NT2/D1 (cell line): ENCODE measurements at regions not wholly inside any gene's neighbourhood (a gene's known extent, or its start where the extent isn't known, plus 50 kb on each side); places are given as distances from the start of the nearest gene placed in this dataset.

Experiments used
- DNase-seq: peaks from one replicate; pipeline ENCODE4 v3.0.0-alpha.2; 2011; ENCODE audit warnings: low read depth, low spot score
- H3K27me3 ChIP-seq: 2 replicates; pipeline ENCODE4 v1.6.0; 2011; ENCODE audit warnings: mild to moderate bottlenecking; ENCODE audit not compliant: insufficient read length, insufficient read depth
- H3K36me3 ChIP-seq: 2 replicates; pipeline ENCODE4 v1.6.1; 2011; ENCODE audit warnings: mild to moderate bottlenecking, low read length, mixed read lengths; ENCODE audit not compliant: insufficient read depth, insufficient read length
- H3K4me1 ChIP-seq: 2 replicates; pipeline ENCODE4 v1.5.1; 2011; ENCODE audit not compliant: insufficient read depth, insufficient read length
- H3K4me3 ChIP-seq: 2 replicates; pipeline ENCODE4 v1.5.1; 2011; ENCODE audit warnings: low read depth; ENCODE audit not compliant: insufficient read length
- H3K9ac ChIP-seq: 2 replicates; pipeline ENCODE4 v1.6.0; 2011; ENCODE audit warnings: low read depth; ENCODE audit not compliant: insufficient read length
- H3K9me3 ChIP-seq: 2 replicates; pipeline ENCODE4 v1.5.1; 2011; ENCODE audit warnings: mild to moderate bottlenecking, low read length; ENCODE audit not compliant: insufficient read depth
- SUZ12 ChIP-seq: IDR thresholded peaks from 2 replicates; pipeline ENCODE4 v1.6.1; 2011; ENCODE audit not compliant: insufficient read length, insufficient read depth; ENCODE audit errors: extremely low read depth
- YY1 ChIP-seq: IDR thresholded peaks from 2 replicates; pipeline ENCODE4 v1.6.1; 2011; ENCODE audit not compliant: insufficient read length, insufficient read depth
- ZNF274 ChIP-seq: IDR thresholded peaks from 2 replicates; pipeline ENCODE4 v1.6.1; 2011; ENCODE audit warnings: mild to moderate bottlenecking, low read depth, low read length

DNA sequence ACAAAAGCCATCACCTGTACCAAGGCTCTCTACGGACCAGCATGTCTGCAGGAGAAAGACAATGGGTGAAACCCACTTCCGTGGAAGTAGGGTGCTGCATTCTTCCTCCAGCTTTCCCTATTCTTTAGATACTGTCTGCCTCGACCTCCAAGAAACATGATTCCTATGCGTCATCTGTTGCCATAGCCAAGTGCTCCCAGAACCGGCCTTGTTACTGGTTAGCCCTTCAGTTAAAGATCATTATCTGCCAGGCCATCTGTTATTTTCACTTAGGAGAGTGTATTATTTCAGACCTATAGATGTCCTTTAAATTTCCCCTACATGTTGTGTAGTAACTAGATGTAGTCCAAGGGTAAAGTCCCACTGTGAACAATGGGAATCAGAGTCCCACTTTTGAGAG is 89.0 kb upstream of the KIAA1217 start:
- no peaks in the 10 kb centered on the region for H3K36me3 ChIP-seq
- TF ChIP-seq YY1 (no peak), ZNF274 (no peak)
- H3K4me1 ChIP-seq, result no peaks in the 10 kb centered on the region
- no peaks in the 10 kb centered on the region for H3K9me3 ChIP-seq
- no peak overlapping the region for H3K4me3 ChIP-seq
- no peaks in the 10 kb centered on the region for H3K27me3 ChIP-seq
- H3K9ac ChIP-seq, result no peak overlapping the region
- DNase-seq, result no peak

DNA sequence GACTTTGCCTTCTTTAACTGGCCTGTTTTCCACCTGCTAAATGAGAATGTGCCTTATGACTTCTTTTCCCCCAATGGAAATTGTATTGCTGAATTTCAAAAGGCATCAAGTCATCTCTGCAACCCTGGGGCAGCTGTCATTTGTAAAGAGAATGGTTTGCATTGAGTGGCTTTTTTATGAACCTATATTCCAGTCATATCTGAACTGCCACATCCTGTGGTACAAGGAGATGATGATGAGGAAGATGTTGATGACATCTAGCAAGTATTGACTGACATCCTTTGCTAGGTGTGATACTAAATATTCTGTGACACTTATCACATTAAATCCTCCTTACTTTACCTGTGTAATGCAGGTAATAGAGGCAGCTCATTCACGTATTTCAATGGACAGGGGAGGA is 88.3 kb upstream of the KIAA1217 start:
- no peak for DNase-seq
- no peak overlapping the region for H3K9ac ChIP-seq
- H3K9me3 ChIP-seq, result no peaks in the 10 kb centered on the region
- no peaks in the 10 kb centered on the region for H3K27me3 ChIP-seq
- no peaks in the 10 kb centered on the region for H3K36me3 ChIP-seq
- no peaks in the 10 kb centered on the region for H3K4me1 ChIP-seq
- no peak for TF ChIP-seq ZNF274
- no peak overlapping the region for H3K4me3 ChIP-seq

DNA sequence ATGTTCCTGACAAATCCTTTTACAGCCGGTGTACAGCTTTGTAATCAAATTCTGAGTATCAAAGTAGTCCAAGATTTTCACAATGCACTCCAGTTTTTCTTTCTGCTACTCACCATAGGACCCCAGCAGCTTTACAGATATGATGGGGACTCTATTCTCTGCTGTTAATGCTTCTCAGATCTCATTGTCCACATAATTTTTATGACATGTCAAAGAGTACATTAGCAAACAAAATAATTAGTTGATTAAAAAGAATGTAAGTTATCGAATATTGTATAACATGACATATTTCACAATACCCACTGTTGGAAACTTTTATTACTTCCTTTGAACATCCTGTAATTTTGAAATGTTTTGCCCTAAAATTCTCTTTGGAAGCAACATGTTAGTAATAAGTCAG is 81.4 kb upstream of the KIAA1217 start:
- no peaks in the 10 kb centered on the region for H3K36me3 ChIP-seq
- no peaks in the 10 kb centered on the region for H3K9me3 ChIP-seq
- no peaks in the 10 kb centered on the region for H3K27me3 ChIP-seq
- no peak overlapping the region for H3K4me3 ChIP-seq
- H3K9ac ChIP-seq, result no peak overlapping the region
- TF ChIP-seq YY1 (no peak), ZNF274 (no peak), SUZ12 (no peak)
- no peaks in the 10 kb centered on the region for H3K4me1 ChIP-seq
- no peak for DNase-seq

DNA sequence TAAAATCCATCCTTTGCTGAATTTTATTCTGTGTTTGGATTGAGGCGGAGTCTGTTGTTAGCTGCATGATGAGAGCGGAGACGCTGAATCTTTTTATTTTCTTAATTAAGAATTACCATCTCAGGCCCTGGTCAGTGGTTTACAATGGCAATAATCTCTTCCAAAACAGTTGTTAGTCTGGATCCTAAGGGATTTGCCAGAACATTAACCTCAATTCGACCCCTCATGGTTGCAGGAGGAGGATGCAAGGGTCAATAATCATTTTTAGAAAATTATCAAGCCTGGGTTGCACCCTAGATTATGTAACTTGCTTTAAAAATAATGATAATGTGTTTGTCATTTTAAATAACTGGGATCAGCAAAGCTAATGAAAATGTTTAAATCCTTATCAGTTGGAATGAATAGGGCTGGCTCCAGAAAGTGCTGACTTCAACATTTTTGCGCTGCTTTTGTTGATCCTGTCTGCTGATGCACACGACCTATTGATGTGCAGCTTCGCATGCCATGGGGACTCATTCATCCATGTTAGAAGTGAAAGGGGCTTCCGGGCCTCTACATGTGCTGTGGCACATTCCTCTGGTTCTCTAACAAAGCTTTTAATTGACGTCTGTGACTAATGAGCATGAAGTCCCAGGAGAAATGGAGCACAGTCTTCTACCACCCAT is 80.7 kb upstream of the KIAA1217 start:
- Histone ChIP-seq H3K9ac (no peak overlapping the region), H3K9me3 (no peaks in the 10 kb centered on the region), H3K4me1 (no peaks in the 10 kb centered on the region), H3K36me3 (no peaks in the 10 kb centered on the region), H3K27me3 (no peaks in the 10 kb centered on the region), H3K4me3 (no peak overlapping the region)
- no peak for DNase-seq
- no peak for TF ChIP-seq ZNF274
- TF ChIP-seq SUZ12, result no peak
- no peak for TF ChIP-seq YY1

DNA sequence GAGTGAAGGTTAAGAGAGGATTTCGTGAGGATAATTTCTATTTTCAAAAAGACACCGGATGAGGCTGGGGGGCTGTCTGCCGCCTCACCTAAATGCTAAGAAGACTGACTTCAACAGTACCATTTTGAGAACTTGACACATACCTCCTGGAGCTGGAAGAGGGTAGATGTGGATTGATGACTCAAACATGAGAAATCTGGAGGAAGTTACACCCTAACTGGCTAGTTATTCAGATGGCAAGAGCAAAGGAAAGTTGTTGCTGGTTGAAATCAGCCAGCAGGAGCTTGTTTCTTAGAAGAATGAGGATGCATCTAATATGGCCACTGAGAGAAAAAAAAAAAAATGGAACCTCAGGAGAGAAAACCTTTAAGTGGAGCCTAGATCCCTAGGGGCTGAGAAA is 76.2 kb upstream of the KIAA1217 start:
- Histone ChIP-seq H3K36me3 (no peaks in the 10 kb centered on the region), H3K4me3 (no peak overlapping the region), H3K9me3 (no peaks in the 10 kb centered on the region), H3K9ac (no peak overlapping the region), H3K27me3 (peaks cover 1% of the 10 kb centered on the region), H3K4me1 (no peaks in the 10 kb centered on the region)
- DNase-seq, result no peak
- TF ChIP-seq SUZ12, result no peak
- TF ChIP-seq ZNF274, result no peak
- no peak for TF ChIP-seq YY1

DNA sequence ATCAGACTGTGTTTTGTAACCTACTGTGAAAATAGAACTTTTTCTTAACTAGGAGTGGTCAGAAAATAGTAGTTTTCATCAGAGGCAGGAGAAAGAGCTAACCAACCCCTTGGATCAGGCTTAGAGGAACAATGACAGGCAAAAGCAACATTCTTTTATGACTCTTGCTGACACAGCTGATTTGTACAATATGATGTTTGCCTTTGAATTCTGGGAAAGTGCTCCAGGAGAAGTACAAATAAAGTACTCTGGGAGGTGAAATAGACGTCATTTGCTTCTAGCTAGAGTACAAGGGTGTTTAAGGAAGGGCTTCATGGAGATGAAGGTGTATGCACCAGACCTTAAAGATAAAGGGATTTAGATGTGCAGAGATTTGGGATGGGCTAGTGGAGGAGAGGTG is 75.1 kb upstream of the KIAA1217 start:
- H3K4me3 ChIP-seq, result no peak overlapping the region
- no peak for TF ChIP-seq ZNF274
- TF ChIP-seq YY1, result no peak
- TF ChIP-seq SUZ12, result no peak
- H3K4me1 ChIP-seq, result no peaks in the 10 kb centered on the region
- no peaks in the 10 kb centered on the region for H3K9me3 ChIP-seq
- no peak overlapping the region for H3K9ac ChIP-seq
- H3K27me3 ChIP-seq, result peaks cover 1% of the 10 kb centered on the region
- no peaks in the 10 kb centered on the region for H3K36me3 ChIP-seq
- no peak for DNase-seq

DNA sequence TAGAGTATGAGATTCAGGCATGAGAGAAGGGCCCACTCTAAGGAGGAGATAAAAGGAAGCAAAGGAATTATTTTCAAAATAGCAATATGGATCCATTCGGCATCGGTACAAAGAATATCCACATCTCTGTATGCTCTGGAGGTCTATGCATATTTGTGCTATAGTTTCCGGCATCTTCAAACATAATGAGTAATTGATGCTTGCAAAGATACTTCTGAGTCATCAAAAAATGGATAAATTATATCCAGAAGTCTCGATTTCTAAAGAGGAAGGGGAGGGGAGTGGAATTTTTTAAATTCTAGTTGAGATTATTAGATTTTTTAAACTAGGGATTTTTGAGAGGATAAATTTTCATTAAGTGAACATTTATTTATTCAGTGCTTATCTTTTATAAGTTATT is 72.9 kb upstream of the KIAA1217 start:
- H3K9ac ChIP-seq, result no peak overlapping the region
- DNase-seq, result no peak
- no peak overlapping the region for H3K4me3 ChIP-seq
- H3K27me3 ChIP-seq, result peaks cover 1% of the 10 kb centered on the region
- TF ChIP-seq SUZ12 (no peak), YY1 (no peak), ZNF274 (no peak)
- H3K36me3 ChIP-seq, result no peaks in the 10 kb centered on the region
- H3K4me1 ChIP-seq, result no peaks in the 10 kb centered on the region
- peaks cover 7% of the 10 kb centered on the region; the same call in 1 of the 2 replicates for H3K9me3 ChIP-seq
